ENCODE measurements at regions not wholly inside any gene's neighbourhood (a gene's known extent, or its start where the extent isn't known, plus 50 kb on each side); places are given as distances from the start of the nearest gene placed in this dataset.
"Not testable (repeated sequence)": the region's sequence is repeated elsewhere in the genome, so short reads cannot be mapped to it uniquely, and the experiment has no call there.

GRCh38 chr5:160479220-160479619 is 57.6 kb downstream of the PTTG1 start:
- no peak for DNase-seq

GRCh38 chr5:160479926-160480325 is 58.3 kb downstream of the PTTG1 start:
- no peak for DNase-seq

- no peak for DNase-seq
Measured at GRCh38 chr5:160480652-160481051, 59.0 kb downstream of the PTTG1 start.

- no peak for DNase-seq
Measured at GRCh38 chr5:160484678-160485077, 63.0 kb downstream of the PTTG1 start.

DNA sequence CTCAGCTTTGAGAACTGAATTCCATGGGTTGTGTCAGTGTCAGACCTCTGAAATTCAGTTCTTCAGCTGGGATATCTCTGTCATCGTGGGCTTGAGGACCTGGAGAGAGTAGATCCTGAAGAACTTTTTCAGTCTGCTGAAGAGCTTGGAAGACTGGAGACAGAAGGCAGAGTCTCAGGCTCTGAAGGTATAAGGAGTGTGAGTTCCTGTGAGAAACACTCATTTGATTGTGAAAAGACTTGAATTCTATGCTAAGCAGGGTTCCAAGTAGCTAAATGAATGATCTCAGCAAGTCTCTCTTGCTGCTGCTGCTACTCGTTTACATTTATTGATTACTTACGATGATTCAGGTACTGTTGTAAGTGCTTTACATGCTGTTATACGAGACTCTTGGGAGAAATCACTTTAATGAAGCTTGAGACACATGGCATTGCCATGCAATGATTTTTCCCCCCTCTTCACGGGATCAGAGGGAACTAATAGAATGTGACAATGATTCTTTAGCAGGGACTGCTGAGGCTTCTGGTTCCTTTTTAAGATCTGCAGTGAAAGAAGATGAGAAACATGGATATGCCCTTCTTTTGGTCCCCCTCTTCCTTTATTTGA is 63.8 kb downstream of the PTTG1 start:
- no peak for DNase-seq

- DNase-seq = no peak
Measured at GRCh38 chr5:160486573-160486972, 64.9 kb downstream of the PTTG1 start.

- no peak for DNase-seq
Measured at GRCh38 chr5:160488394-160489325, 67.0 kb downstream of the PTTG1 start.

- no peak for DNase-seq
Measured at GRCh38 chr5:160491438-160491837, 69.8 kb downstream of the PTTG1 start.

GRCh38 chr5:160492565-160492964 is 70.9 kb downstream of the PTTG1 start:
- no peak for DNase-seq

GRCh38 chr5:160493806-160494338 is 72.2 kb downstream of the PTTG1 start:
- DNase-seq = no peak

DNA sequence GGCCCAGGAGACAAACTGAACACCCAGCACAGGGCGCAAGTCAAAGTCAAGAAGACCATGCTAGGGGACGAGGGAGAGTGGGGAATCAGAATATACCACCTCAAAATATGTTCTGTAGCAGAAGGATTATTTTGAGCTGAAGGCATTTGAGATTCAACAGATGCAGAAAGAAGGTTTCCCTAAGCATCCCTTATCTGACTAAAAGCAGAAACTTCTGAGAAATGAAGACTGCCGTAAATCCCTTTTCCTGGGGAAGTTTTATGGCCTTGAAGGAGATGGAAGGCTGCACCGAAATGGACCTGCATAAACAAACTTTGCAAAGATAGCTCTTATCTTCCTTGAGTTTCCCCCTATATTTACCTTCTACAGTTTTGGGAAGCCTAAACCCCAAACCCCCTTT is 72.8 kb downstream of the PTTG1 start:
- no peak for DNase-seq

DNA sequence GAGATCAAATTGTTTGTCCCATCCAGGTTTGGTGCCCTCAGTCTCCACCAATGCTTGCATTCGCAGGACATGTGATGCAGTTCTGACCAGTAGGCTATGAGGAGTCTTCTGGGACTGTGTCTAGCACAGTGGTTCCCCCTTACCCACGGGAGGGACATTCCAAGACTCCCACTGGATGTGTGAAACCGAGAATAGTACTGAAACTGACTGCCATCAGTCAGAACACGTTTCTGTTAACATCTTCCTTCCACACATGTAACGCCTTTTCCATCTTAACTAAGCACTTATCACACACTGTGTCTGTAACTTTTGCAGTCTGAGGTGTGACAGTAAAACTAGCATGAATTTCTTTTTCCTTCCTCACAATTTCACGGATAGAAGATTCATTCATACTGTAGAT is 74.7 kb downstream of the PTTG1 start:
- no peak for DNase-seq

DNA sequence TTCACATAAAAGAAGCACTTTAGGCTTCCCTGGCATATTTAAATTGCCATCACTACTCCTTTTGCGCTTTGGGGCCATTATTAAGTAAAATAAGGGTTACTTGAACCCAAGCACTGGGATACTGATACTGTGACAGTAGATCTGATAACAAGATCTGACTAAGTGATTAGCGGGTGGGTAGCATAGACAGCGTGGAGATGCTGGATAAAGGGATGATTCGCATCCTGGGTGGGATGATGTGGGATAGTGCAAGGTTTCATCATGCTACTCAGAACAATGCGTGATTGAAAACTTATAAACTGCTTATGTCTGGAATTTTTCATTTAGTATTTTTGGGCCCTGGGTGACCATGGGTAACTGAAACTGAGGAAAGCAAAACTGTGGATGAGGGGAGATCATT is 75.1 kb downstream of the PTTG1 start:
- DNase-seq = no peak

DNA sequence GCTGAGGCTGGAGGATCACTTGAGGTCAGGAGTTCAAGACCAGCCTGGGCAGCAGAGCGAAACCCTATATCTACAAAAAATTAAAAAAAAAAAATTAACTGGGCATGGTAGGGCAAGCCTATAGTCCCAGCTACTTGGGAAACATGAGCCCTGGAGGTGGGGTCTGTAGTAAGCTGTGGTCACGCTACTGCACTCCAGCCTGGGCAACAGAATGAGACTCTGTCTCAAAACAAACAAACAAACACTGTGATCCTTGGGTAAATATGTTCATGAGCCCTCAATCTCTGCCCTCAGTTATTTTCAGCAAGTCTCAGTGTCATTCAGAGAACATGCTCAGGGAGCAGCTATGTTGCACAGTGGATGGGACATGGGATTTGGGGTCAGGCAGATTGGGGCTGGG is 76.2 kb downstream of the PTTG1 start:
- DNase-seq = no peak

- not testable (repeated sequence) for DNase-seq
Measured at GRCh38 chr5:160498441-160499043, 76.9 kb downstream of the PTTG1 start.

GRCh38 chr5:160500786-160501779 is 79.4 kb downstream of the PTTG1 start:
- DNase-seq = no peak

DNA sequence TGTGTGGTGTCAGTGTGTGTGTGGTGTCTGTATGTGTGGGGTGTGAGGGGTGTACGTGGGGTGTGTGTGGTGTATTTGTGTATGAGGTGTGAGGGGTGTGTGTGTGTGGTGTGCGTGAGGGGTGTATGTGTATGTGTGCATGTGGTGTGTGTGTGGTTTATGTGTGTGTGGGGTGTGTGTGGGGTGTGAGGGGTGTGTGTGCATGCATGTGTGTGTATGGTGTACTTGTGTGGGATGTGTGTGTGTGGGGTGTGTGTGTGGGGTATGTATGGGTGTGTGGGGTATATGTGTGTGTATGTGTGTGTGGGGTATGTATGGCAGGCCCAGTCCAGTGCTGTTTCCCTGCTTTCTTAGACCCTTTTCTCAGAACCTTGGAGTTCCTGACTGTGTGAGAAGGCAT is 83.3 kb downstream of the PTTG1 start:
- no peak for DNase-seq

DNA sequence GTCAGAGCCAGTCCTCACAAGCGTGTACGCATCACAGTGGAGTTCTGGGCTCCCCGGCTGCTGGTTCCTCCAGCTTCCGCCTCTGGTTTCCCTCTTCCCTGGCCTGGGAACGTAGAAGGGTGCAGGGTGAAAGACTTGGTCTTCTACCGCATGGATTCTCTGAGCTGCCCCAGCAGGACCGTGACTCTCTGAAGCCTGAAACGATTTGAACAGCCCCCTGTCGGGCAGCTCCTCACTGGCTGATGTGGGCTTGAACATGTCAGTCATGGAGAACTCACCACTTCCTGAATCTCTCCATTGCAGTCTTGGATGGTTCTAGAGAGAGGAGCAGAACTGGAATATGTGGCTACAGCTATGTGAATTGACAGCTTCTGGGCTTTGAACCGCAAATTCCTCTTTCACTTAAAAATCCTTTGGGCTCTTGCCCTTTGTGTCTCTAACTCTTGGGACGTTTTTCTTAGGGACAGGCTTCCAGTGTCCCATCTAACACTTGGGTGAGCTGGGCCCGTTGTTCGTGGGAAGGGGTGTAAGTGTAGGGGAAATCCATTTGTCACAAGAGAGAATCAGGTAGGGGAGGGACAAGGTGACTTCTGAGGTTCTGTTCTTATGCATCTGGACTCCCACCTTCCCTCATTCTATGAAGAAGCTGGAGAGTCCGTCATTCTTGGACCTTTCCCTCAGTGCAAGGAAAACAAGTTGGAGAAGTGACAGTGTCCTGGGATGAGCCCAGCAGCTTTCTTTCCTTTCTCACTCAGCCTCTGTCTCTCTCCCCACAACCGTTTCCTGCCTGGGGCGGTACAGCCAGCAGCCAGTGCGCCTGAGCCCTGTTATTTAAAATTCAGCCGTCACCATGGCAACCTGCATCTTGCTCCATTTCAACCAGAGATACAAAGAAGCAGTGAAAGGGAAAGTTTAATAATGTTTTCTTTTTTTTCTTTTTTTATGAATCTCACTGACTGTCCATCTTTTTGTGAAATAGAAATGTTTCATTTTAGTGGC is 84.7 kb downstream of the PTTG1 start:
- peak; percentile 42 to 56 for DNase-seq

GRCh38 chr5:160507221-160507721 is 85.6 kb downstream of the PTTG1 start:
- no peak for DNase-seq
